Tibial nerve (tissue), 4 donors: ENCODE measurements at regions not wholly inside any gene's neighbourhood (a gene's known extent, or its start where the extent isn't known, plus 50 kb on each side); places are given as distances from the start of the nearest gene placed in this dataset.

Source experiments
- DNase-seq, 2 donors: peaks; one replicate each; pipeline ENCODE4 v3.0.0-alpha.2; 2019; ENCODE audit warnings: low spot score in 2 of 2
- H3K27ac ChIP-seq, 4 donors: fragments of 200-600 bp; sonication (generic) in 3 of 4; one replicate each; pipeline ENCODE4 v1.5.1; 2017 to 2019; ENCODE audit warnings: mild to moderate bottlenecking in 1 of 4
- H3K27me3 ChIP-seq, 2 donors: fragments of 200-600 bp; sonication (generic) in 1 of 2; one replicate each; pipeline versions ENCODE4 v1.5.1 to v1.6.0; 2017 to 2019
- H3K36me3 ChIP-seq, 3 donors: fragments of 200-600 bp; sonication (generic); one replicate each; pipeline ENCODE4 v1.5.1; 2018 to 2019
- H3K4me1 ChIP-seq, 4 donors: fragments of 200-600 bp; sonication (generic) in 3 of 4; one replicate each; pipeline ENCODE4 v1.5.1; 2017 to 2019
- H3K4me3 ChIP-seq, 4 donors: fragments of 200-600 bp; sonication (generic) in 3 of 4; one replicate each; pipeline ENCODE4 v1.5.1; 2017 to 2019; ENCODE audit warnings: mild to moderate bottlenecking in 1 of 4, moderate library complexity in 1 of 4
- H3K9me3 ChIP-seq, 4 donors: fragments of 200-600 bp; sonication (generic) in 3 of 4; one replicate each; pipeline ENCODE4 v1.5.1; 2017 to 2019
- CTCF ChIP-seq, 5 experiments: fragments of 200-600 bp in 3 of 5; fragments of 450-650 bp in 2 of 5; sonication (generic) in 3 of 5; IDR thresholded peaks; one replicate each; pipeline ENCODE4 v1.5.1; 2016 to 2019; ENCODE audit warnings: antibody characterized with exemption in 5 of 5, mild to moderate bottlenecking in 3 of 5, moderate library complexity in 2 of 5
- EP300 ChIP-seq, 2 donors: sonication (generic); formaldehyde crosslinking; IDR thresholded peaks; one replicate each; pipeline ENCODE4 v1.6.1; 2017; ENCODE audit warnings: antibody characterized with exemption in 2 of 2, mild to moderate bottlenecking in 1 of 2
- POLR2A ChIP-seq, 2 donors: fragments of 450-650 bp; IDR thresholded peaks; one replicate each; pipeline ENCODE4 v1.6.1; 2017; ENCODE audit warnings: antibody characterized with exemption in 2 of 2, mild to moderate bottlenecking in 2 of 2, moderate library complexity in 2 of 2
- WGBS, 2 donors: methylation state at CpG; one replicate each; pipeline ENCODE4 v1.1.5; 2018; 5-methylcytosine and 5-hydroxymethylcytosine counted together

DNA sequence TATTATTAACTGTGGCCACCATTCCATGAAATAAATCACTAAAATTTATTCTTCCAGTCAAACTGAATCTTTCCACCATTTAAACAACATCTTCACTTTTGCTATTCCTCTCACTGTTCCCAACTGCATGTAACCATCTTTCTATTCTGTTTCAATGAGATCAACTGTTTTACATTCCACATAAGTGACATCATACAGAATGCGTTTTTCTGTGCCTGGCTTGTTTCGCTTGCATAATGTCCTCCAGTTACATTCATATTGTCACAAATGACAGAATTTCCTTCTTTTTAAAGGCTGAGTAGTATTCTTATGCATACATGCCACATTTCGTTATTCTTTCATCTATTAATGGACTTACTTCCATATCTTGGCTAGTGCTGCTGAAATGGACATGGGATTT lies 738.2 kb downstream of the SEMA5A start:
- DNase-seq, result no peak
- H3K36me3 ChIP-seq, result no peaks in the 10 kb centered on the region
- 32 to 44% methylated on average over 3 of the region's 3 CpGs for WGBS, 2 donors
- no peak overlapping the region for H3K27ac ChIP-seq
- H3K27me3 ChIP-seq, result no peaks in the 10 kb centered on the region
- TF ChIP-seq CTCF (IDR thresholded peaks at IDR 0.05), result no peak
- no peak for TF ChIP-seq POLR2A (IDR thresholded peaks at IDR 0.05)
- no peak for TF ChIP-seq EP300 (IDR thresholded peaks at IDR 0.05)
- H3K4me3 ChIP-seq, result no peak overlapping the region
- H3K4me1 ChIP-seq, result no peaks in the 10 kb centered on the region
- H3K9me3 ChIP-seq, result peaks cover 0 to 39% (median 0%) of the 10 kb centered on the region in 4 donors

- H3K9me3 ChIP-seq, result peaks cover 0 to 34% (median 0%) of the 10 kb centered on the region in 4 donors
- no peak overlapping the region for H3K4me3 ChIP-seq
- no peak for TF ChIP-seq POLR2A (IDR thresholded peaks at IDR 0.05)
- no peak for TF ChIP-seq EP300 (IDR thresholded peaks at IDR 0.05)
- no peak for TF ChIP-seq CTCF (IDR thresholded peaks at IDR 0.05)
- H3K36me3 ChIP-seq, result no peaks in the 10 kb centered on the region
- no peak for DNase-seq
- no peaks in the 10 kb centered on the region for H3K4me1 ChIP-seq
- no peak overlapping the region for H3K27ac ChIP-seq
- 67 to 69% methylated on average over 3 of the region's 3 CpGs for WGBS, 2 donors
- no peaks in the 10 kb centered on the region for H3K27me3 ChIP-seq
Measured at GRCh38 chr5:8811581-8811980, 734.3 kb downstream of the SEMA5A start.

- Histone ChIP-seq H3K4me3 (no peak overlapping the region), H3K4me1 (no peaks in the 10 kb centered on the region), H3K27me3 (no peaks in the 10 kb centered on the region), H3K9me3 (peaks cover 0 to 34% (median 0%) of the 10 kb centered on the region in 4 donors), H3K36me3 (no peaks in the 10 kb centered on the region), H3K27ac (no peak overlapping the region)
- WGBS, 2 donors, result 47 to 57% methylated on average over 3 of the region's 3 CpGs
- no peak for TF ChIP-seq EP300 (IDR thresholded peaks at IDR 0.05)
- no peak for TF ChIP-seq CTCF (IDR thresholded peaks at IDR 0.05)
- TF ChIP-seq POLR2A (IDR thresholded peaks at IDR 0.05), result no peak
- DNase-seq, result no peak
Measured at GRCh38 chr5:8813180-8813579, 732.7 kb downstream of the SEMA5A start.

DNA sequence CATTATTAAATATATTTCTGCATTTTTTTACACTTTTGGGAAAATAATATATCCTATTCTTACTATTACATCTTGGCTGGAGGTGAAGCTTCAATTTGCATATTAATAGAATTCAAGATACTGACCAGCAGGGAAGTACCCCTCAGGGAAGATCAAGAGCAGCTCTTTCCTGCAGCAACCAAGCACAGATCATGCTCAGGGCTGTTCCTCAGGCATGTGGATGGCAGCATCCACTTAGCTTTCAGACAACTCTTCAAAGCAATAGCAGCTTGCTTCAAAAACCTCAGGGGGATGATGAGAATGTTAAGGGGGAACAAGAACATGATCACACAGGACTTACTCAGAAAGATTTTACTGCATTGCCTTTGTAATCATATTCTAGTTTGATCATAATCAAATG lies 731.8 kb downstream of the SEMA5A start:
- Histone ChIP-seq H3K4me3 (no peak overlapping the region), H3K4me1 (no peaks in the 10 kb centered on the region), H3K36me3 (no peaks in the 10 kb centered on the region), H3K27ac (no peak overlapping the region), H3K27me3 (no peaks in the 10 kb centered on the region), H3K9me3 (peaks cover 0 to 31% (median 0%) of the 10 kb centered on the region in 4 donors)
- TF ChIP-seq POLR2A (IDR thresholded peaks at IDR 0.05), result no peak
- TF ChIP-seq CTCF (IDR thresholded peaks at IDR 0.05), result no peak
- TF ChIP-seq EP300 (IDR thresholded peaks at IDR 0.05), result no peak
- DNase-seq, result no peak

DNA sequence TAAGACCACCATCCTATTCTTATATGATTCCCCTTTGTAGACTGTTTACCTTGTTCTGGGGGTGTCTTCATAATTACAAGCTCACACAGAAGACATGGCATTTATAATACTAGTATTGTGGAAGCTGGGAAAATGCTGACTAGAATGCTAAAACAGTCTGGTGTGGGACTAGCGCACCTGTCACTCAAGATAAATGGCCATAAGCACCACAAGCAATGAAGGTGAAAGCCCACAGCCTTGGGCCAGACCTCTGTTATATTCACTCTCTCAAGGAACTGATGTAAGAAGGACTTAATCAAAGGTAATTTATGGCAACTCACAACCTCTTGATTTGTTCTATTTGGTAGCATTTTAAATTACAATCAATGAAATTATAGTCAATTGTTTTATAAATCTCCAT lies 721.5 kb downstream of the SEMA5A start:
- H3K4me1 ChIP-seq, result no peaks in the 10 kb centered on the region
- H3K27me3 ChIP-seq, result no peaks in the 10 kb centered on the region
- no peak overlapping the region for H3K4me3 ChIP-seq
- no peak overlapping the region for H3K27ac ChIP-seq
- H3K9me3 ChIP-seq, result peaks cover 0 to under 1% (median 0%) of the 10 kb centered on the region in 4 donors
- no peaks in the 10 kb centered on the region for H3K36me3 ChIP-seq
- no peak for DNase-seq
- WGBS, 2 donors, result 94 to 96% methylated on average over 1 of the region's 1 CpG
- no peak for TF ChIP-seq EP300 (IDR thresholded peaks at IDR 0.05)
- no peak for TF ChIP-seq POLR2A (IDR thresholded peaks at IDR 0.05)
- no peak for TF ChIP-seq CTCF (IDR thresholded peaks at IDR 0.05)
